ENCODE measurements at regions not wholly inside any gene's neighbourhood (a gene's known extent, or its start where the extent isn't known, plus 50 kb on each side); places are given as distances from the start of the nearest gene placed in this dataset.

DNA sequence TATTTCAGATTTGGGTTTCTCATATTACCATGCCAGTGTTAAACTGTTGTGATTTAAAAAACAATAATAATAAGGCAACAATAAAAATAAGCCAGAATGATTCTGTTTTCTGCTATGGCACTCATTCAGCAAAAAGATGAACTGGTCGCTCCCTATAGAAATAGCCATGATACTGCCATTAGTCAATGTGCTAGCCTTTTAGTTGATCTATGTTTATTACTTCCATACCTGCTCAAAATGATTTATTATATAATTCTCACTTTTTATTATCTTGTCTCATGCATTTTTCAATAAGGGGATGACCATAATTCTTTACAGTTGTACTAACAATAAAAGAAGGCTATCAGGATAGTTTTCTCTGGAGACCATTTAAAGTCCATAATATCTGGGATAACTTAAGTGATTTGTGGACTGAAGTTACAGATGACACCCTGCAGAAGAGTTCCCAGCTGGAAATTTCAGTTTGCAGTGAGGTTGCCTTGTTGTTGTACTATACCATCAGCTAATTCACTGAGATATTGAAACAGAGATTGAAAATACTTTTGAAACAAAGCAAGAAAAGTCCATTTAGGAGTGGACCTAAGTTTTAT is 334.3 kb downstream of the GABRB2 start:
- Histone ChIP-seq H3K4me3 (no peak overlapping the region), H3K27ac (no peak overlapping the region), H3K27me3 (no peaks in the 10 kb centered on the region), H3K36me3 (no peaks in the 10 kb centered on the region), H3K4me1 (no peaks in the 10 kb centered on the region), H3K9me3 (no peaks in the 10 kb centered on the region)
- TF ChIP-seq POLR2A (IDR thresholded peaks at IDR 0.05), result no peak
- TF ChIP-seq, protein P1, sequence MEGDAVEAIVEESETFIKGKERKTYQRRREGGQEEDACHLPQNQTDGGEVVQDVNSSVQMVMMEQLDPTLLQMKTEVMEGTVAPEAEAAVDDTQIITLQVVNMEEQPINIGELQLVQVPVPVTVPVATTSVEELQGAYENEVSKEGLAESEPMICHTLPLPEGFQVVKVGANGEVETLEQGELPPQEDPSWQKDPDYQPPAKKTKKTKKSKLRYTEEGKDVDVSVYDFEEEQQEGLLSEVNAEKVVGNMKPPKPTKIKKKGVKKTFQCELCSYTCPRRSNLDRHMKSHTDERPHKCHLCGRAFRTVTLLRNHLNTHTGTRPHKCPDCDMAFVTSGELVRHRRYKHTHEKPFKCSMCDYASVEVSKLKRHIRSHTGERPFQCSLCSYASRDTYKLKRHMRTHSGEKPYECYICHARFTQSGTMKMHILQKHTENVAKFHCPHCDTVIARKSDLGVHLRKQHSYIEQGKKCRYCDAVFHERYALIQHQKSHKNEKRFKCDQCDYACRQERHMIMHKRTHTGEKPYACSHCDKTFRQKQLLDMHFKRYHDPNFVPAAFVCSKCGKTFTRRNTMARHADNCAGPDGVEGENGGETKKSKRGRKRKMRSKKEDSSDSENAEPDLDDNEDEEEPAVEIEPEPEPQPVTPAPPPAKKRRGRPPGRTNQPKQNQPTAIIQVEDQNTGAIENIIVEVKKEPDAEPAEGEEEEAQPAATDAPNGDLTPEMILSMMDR (IDR thresholded peaks at IDR 0.05 in 4 of 5, conservative IDR thresholded peaks at IDR 0.05 in 1 of 5), result no peak
- in situ Hi-C loops (cut with MboI; ENCODE audit: low sequenced_read_pairs in 4 of 4), result no loop called here
- intact Hi-C loops (cut with DNase I; ENCODE audit: low total_unique reads), result no loop called here
- DNase-seq (no peak), ATAC-seq (no peak)

DNA sequence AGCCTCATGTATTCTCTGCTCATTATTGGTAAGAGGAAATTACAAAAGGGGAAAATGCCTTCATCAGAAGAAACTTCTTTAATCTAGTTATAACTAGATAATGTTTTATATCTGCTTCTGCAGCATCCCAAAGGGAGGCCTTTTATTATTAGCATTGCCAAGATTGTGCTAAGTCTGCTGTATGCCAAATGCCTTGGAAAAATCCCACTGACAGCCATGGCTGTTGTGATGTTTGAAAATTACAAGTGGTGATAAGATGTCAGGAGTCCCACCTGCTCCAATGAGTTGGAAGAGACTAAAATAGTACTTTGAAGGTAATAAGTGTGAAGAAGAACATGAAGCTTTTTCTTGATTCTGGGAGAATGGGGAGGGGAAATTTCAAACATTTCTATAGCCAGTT is 345.0 kb downstream of the GABRB2 start:
- ATAC-seq (no peak), DNase-seq (no peak)
- no peaks in the 10 kb centered on the region for H3K4me1 ChIP-seq
- no peaks in the 10 kb centered on the region for H3K36me3 ChIP-seq
- in situ Hi-C loops (cut with MboI; ENCODE audit: low sequenced_read_pairs in 4 of 4), result no loop called here
- TF ChIP-seq, protein P1 (IDR thresholded peaks at IDR 0.05 in 4 of 5, conservative IDR thresholded peaks at IDR 0.05 in 1 of 5), result no peak
- TF ChIP-seq POLR2A (IDR thresholded peaks at IDR 0.05), result no peak
- H3K9me3 ChIP-seq, result no peaks in the 10 kb centered on the region
- no peak overlapping the region for H3K27ac ChIP-seq
- H3K27me3 ChIP-seq, result no peaks in the 10 kb centered on the region
- intact Hi-C loops (cut with DNase I; ENCODE audit: low total_unique reads), result no loop called here
- no peak overlapping the region for H3K4me3 ChIP-seq

DNA sequence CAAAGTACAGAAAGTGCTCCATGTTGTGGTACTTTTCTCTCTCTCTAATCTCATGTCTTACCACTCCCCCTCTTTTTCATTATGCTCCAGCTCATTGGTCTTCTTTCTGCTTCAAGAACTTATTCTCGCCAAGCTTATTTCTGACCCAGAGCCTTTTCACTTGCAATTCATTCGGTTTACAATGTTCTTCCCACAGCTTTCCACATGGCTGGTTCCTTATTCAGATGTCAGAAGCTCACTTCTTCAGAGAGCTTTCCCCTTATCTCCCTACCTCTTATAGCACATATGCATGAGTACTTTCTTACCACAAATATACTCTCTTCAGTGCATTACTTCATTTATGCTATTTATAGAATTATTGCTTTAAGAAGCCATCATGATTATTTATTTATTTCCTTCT is 338.8 kb upstream of the ATP10B start:
- TF ChIP-seq, protein P1 (IDR thresholded peaks at IDR 0.05 in 4 of 5, conservative IDR thresholded peaks at IDR 0.05 in 1 of 5), result no peak
- no peak for TF ChIP-seq POLR2A (IDR thresholded peaks at IDR 0.05)
- Histone ChIP-seq H3K9me3 (no peaks in the 10 kb centered on the region), H3K27me3 (no peaks in the 10 kb centered on the region), H3K27ac (no peak overlapping the region), H3K4me3 (no peak overlapping the region), H3K4me1 (no peaks in the 10 kb centered on the region), H3K36me3 (no peaks in the 10 kb centered on the region)
- in situ Hi-C loops (cut with MboI; ENCODE audit: low sequenced_read_pairs in 4 of 4) (no loop called here), intact Hi-C loops (cut with DNase I; ENCODE audit: low total_unique reads) (no loop called here)
- ATAC-seq (no peak), DNase-seq (no peak)

DNA sequence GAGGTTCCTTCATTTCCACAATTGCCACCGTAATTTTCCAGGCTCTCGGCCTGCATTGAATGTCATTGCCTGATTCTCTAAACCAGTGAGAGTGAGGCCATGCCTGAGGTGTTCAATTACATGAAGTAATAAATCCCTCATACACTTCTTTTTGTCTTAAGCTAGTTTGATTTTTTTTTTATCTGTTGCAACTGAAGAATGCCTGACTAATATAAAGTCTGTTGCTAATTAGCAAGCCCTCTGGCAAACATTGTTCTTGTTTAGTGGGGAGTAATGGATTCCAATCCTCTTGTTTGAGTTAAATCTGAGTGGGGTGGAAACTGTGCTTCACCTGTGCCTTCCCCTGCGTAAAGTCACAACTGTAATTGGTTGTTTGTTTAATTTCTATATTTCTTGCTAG is 338.1 kb upstream of the ATP10B start:
- no peak for ATAC-seq
- Histone ChIP-seq H3K36me3 (no peaks in the 10 kb centered on the region), H3K4me3 (no peak overlapping the region), H3K27ac (no peak overlapping the region), H3K9me3 (no peaks in the 10 kb centered on the region), H3K27me3 (no peaks in the 10 kb centered on the region), H3K4me1 (no peaks in the 10 kb centered on the region)
- no peak for TF ChIP-seq POLR2A (IDR thresholded peaks at IDR 0.05)
- in situ Hi-C loops (cut with MboI; ENCODE audit: low sequenced_read_pairs in 4 of 4) (no loop called here), intact Hi-C loops (cut with DNase I; ENCODE audit: low total_unique reads) (no loop called here)
- DNase-seq, result no peak

DNA sequence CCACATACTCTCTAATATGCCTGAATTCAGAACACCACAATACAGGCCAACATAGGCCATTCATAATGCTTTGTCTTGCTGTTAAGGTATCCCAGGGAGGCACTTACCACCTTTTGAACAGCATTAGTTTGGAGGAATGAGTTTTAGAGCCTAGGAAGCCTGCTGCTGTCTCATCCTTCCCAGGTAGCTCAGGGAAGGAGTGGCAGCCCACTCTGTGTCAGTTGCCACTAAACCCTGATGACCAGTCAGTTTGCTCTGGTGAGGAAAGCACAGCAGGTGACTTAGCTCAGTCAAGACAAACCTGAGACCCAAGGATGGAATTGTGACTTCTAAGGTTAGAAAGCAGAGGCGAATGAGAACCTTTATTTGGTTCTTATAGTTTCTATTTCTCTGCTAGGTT is 337.4 kb upstream of the ATP10B start:
- H3K36me3 ChIP-seq, result no peaks in the 10 kb centered on the region
- no peaks in the 10 kb centered on the region for H3K9me3 ChIP-seq
- in situ Hi-C loops (cut with MboI; ENCODE audit: low sequenced_read_pairs in 4 of 4), result no loop called here
- DNase-seq (no peak), ATAC-seq (no peak)
- no peaks in the 10 kb centered on the region for H3K4me1 ChIP-seq
- no peak overlapping the region for H3K27ac ChIP-seq
- H3K27me3 ChIP-seq, result no peaks in the 10 kb centered on the region
- intact Hi-C loops (cut with DNase I; ENCODE audit: low total_unique reads), result no loop called here
- TF ChIP-seq POLR2A (IDR thresholded peaks at IDR 0.05), result no peak
- TF ChIP-seq, protein P1 (IDR thresholded peaks at IDR 0.05 in 4 of 5, conservative IDR thresholded peaks at IDR 0.05 in 1 of 5), result no peak
- no peak overlapping the region for H3K4me3 ChIP-seq
